Effector memory CD4-positive, alpha-beta T cell (primary cell): ENCODE measurements at regions not wholly inside any gene's neighbourhood (a gene's known extent, or its start where the extent isn't known, plus 50 kb on each side); places are given as distances from the start of the nearest gene placed in this dataset.

Experiments
- DNase-seq, 3 donors: peaks; one replicate each; pipeline ENCODE4 v3.0.0-alpha.2; 2020
- H3K27ac ChIP-seq: 2 replicates; pipeline ENCODE4 v1.7.0; 2013; ENCODE audit warnings: mild to moderate bottlenecking, low read length, moderate library complexity; ENCODE audit not compliant: insufficient read depth, poor library complexity, severe bottlenecking
- H3K27me3 ChIP-seq: replicated peaks from 2 replicates; pipeline ENCODE4 v1.7.0; 2013; ENCODE audit warnings: mild to moderate bottlenecking, low read length; ENCODE audit not compliant: insufficient read depth, control insufficient read depth, poor library complexity, severe bottlenecking
- H3K36me3 ChIP-seq: 2 replicates; pipeline ENCODE4 v1.7.0; 2013; ENCODE audit warnings: mild to moderate bottlenecking, low read length, moderate library complexity; ENCODE audit not compliant: control insufficient read depth, insufficient read depth
- H3K4me1 ChIP-seq: 2 replicates; pipeline ENCODE4 v1.7.0; 2013; ENCODE audit warnings: low read length, mild to moderate bottlenecking; ENCODE audit not compliant: control insufficient read depth, insufficient read depth, poor library complexity, severe bottlenecking
- H3K4me3 ChIP-seq: 2 replicates; pipeline ENCODE4 v1.7.0; 2013; ENCODE audit warnings: low read length, low read depth, mild to moderate bottlenecking; ENCODE audit not compliant: insufficient read depth, poor library complexity, severe bottlenecking
- H3K9me3 ChIP-seq: 2 replicates; pipeline ENCODE4 v1.7.0; 2013; ENCODE audit warnings: mild to moderate bottlenecking, low read length, moderate library complexity; ENCODE audit not compliant: control insufficient read depth

- no peak overlapping the region for H3K4me3 ChIP-seq
These were observed 312.6 kb downstream of the STIM2 start for GRCh38 chr4:27173280-27173679.

GRCh38 chr4:27176400-27176799 is 315.8 kb downstream of the STIM2 start:
- no peaks in the 10 kb centered on the region for H3K27me3 ChIP-seq
- H3K9me3 ChIP-seq, result no peaks in the 10 kb centered on the region
- no peaks in the 10 kb centered on the region for H3K36me3 ChIP-seq
- no peaks in the 10 kb centered on the region for H3K4me1 ChIP-seq
- H3K4me3 ChIP-seq, result no peak overlapping the region
- H3K27ac ChIP-seq, result no peak overlapping the region
- no peak for DNase-seq

More at GRCh38 chr4:27173280-27173679, 312.6 kb downstream of the STIM2 start:
- no peaks in the 10 kb centered on the region for H3K36me3 ChIP-seq
- H3K27ac ChIP-seq, result no peak overlapping the region
- DNase-seq, result no peak
- no peaks in the 10 kb centered on the region for H3K4me1 ChIP-seq
- no peaks in the 10 kb centered on the region for H3K9me3 ChIP-seq
- no peaks in the 10 kb centered on the region for H3K27me3 ChIP-seq

- Histone ChIP-seq H3K27me3 (no peaks in the 10 kb centered on the region), H3K4me3 (no peak overlapping the region), H3K9me3 (no peaks in the 10 kb centered on the region), H3K4me1 (no peaks in the 10 kb centered on the region), H3K36me3 (no peaks in the 10 kb centered on the region), H3K27ac (no peak overlapping the region)
- no peak for DNase-seq
These were observed 316.2 kb downstream of the STIM2 start for GRCh38 chr4:27176881-27177280.

- no peak for DNase-seq
- no peaks in the 10 kb centered on the region for H3K27me3 ChIP-seq
- H3K4me3 ChIP-seq, result no peak overlapping the region
These were observed 317.4 kb downstream of the STIM2 start for GRCh38 chr4:27178061-27178460.

GRCh38 chr4:27181693-27182092 is 321.1 kb downstream of the STIM2 start:
- no peaks in the 10 kb centered on the region for H3K36me3 ChIP-seq
- no peak overlapping the region for H3K4me3 ChIP-seq

More at GRCh38 chr4:27178061-27178460, 317.4 kb downstream of the STIM2 start:
- H3K27ac ChIP-seq, result no peak overlapping the region
- H3K4me1 ChIP-seq, result no peaks in the 10 kb centered on the region
- H3K9me3 ChIP-seq, result no peaks in the 10 kb centered on the region
- H3K36me3 ChIP-seq, result no peaks in the 10 kb centered on the region

GRCh38 chr4:27182211-27182610 is 321.6 kb downstream of the STIM2 start:
- Histone ChIP-seq H3K36me3 (no peaks in the 10 kb centered on the region), H3K27me3 (no peaks in the 10 kb centered on the region), H3K27ac (no peak overlapping the region), H3K4me3 (no peak overlapping the region), H3K9me3 (no peaks in the 10 kb centered on the region), H3K4me1 (no peaks in the 10 kb centered on the region)
- no peak for DNase-seq

More at GRCh38 chr4:27181693-27182092, 321.1 kb downstream of the STIM2 start:
- DNase-seq, result no peak
- Histone ChIP-seq H3K27ac (no peak overlapping the region), H3K4me1 (no peaks in the 10 kb centered on the region), H3K9me3 (no peaks in the 10 kb centered on the region), H3K27me3 (no peaks in the 10 kb centered on the region)

- no peaks in the 10 kb centered on the region for H3K9me3 ChIP-seq
- no peaks in the 10 kb centered on the region for H3K36me3 ChIP-seq
- no peaks in the 10 kb centered on the region for H3K27me3 ChIP-seq
- no peak for DNase-seq
- no peak overlapping the region for H3K27ac ChIP-seq
- no peaks in the 10 kb centered on the region for H3K4me1 ChIP-seq
- no peak overlapping the region for H3K4me3 ChIP-seq
These were observed 324.0 kb downstream of the STIM2 start for GRCh38 chr4:27184508-27185155.

- Histone ChIP-seq H3K27me3 (no peaks in the 10 kb centered on the region), H3K36me3 (no peaks in the 10 kb centered on the region), H3K4me3 (no peak overlapping the region), H3K4me1 (no peaks in the 10 kb centered on the region), H3K27ac (no peak overlapping the region), H3K9me3 (no peaks in the 10 kb centered on the region)
- no peak for DNase-seq
These were observed 326.1 kb downstream of the STIM2 start for GRCh38 chr4:27186710-27187109.

GRCh38 chr4:27187786-27188185 is 327.1 kb downstream of the STIM2 start:
- Histone ChIP-seq H3K27me3 (no peaks in the 10 kb centered on the region), H3K36me3 (no peaks in the 10 kb centered on the region), H3K4me1 (no peaks in the 10 kb centered on the region), H3K9me3 (no peaks in the 10 kb centered on the region), H3K27ac (no peak overlapping the region), H3K4me3 (no peak overlapping the region)
- DNase-seq, result no peak

GRCh38 chr4:27189683-27190082 is 329.0 kb downstream of the STIM2 start:
- Histone ChIP-seq H3K4me1 (no peaks in the 10 kb centered on the region), H3K4me3 (no peak overlapping the region), H3K27me3 (peaks cover 1% of the 10 kb centered on the region), H3K9me3 (no peaks in the 10 kb centered on the region), H3K36me3 (no peaks in the 10 kb centered on the region), H3K27ac (no peak overlapping the region)
- DNase-seq, result no peak
